ENCODE measurements at regions not wholly inside any gene's neighbourhood (a gene's known extent, or its start where the extent isn't known, plus 50 kb on each side); places are given as distances from the start of the nearest gene placed in this dataset.

DNA sequence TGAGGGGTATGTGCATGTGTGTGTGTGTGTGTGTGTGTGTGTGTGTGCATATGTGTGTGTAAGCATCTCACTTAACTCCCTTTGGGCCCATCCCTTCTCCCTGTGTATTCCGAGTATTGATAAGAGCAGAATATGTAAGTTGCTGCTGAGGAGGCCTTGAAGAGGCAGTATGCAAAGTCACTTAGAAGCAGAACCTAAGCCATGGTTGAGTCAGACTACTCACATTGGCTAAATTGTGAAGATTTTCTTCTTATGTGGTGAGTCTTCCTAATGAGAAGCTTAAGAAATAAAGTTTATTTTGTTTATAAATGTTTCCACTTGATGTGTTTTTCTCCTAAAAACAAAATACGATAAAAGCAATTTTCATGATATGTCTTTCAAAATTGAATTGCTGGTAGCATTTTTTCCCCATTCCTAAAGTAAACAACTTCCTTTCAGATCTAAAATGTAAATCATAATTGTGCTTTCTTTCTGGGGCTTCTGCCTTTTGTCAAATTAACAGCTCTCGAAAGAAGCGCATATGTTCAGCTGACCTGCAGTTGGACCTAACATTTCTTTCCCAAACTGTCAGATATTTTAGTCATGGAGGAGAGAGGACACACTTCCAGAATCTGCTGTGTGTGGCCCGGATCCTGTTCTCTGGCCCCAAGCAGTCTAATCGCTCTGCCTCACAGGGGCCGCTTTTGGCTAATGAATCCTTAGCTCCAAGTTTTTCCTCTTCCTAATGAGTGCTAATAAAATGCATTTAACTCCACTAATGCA is 284.0 kb downstream of the DUSP10 start:
- 49 to 59% methylated on average over 7 of the region's 7 CpGs for WGBS, 2 donors
- H3K36me3 ChIP-seq (ENCODE audit: low read depth, missing control alignments), result no peaks in the 10 kb centered on the region
- H3K4me3 ChIP-seq, result no peak overlapping the region
- intact Hi-C loops (cut with DNase I; ENCODE audit: low total_unique reads), result no loop called here
- no peaks in the 10 kb centered on the region for H3K4me1 ChIP-seq
- no peaks in the 10 kb centered on the region for H3K27me3 ChIP-seq
- H3K9me3 ChIP-seq, result no peaks in the 10 kb centered on the region
- DNase-seq, result no peak
- TF ChIP-seq CTCF (IDR thresholded peaks at IDR 0.05) (no peak), POLR2A (IDR thresholded peaks at IDR 0.05) (no peak)
- no peak overlapping the region for H3K27ac ChIP-seq

GRCh38 chr1:221458447-221459156 is 283.3 kb downstream of the DUSP10 start:
- H3K27ac ChIP-seq, result no peak overlapping the region
- 50 to 58% methylated on average over 5 of the region's 5 CpGs for WGBS, 2 donors
- no peaks in the 10 kb centered on the region for H3K27me3 ChIP-seq
- H3K4me3 ChIP-seq, result no peak overlapping the region
- TF ChIP-seq CTCF (IDR thresholded peaks at IDR 0.05) (no peak), POLR2A (IDR thresholded peaks at IDR 0.05) (no peak)
- intact Hi-C loops (cut with DNase I; ENCODE audit: low total_unique reads), result no loop called here
- no peaks in the 10 kb centered on the region for H3K36me3 ChIP-seq (ENCODE audit: low read depth, missing control alignments)
- H3K4me1 ChIP-seq, result no peaks in the 10 kb centered on the region
- H3K9me3 ChIP-seq, result no peaks in the 10 kb centered on the region
- no peak for DNase-seq

DNA sequence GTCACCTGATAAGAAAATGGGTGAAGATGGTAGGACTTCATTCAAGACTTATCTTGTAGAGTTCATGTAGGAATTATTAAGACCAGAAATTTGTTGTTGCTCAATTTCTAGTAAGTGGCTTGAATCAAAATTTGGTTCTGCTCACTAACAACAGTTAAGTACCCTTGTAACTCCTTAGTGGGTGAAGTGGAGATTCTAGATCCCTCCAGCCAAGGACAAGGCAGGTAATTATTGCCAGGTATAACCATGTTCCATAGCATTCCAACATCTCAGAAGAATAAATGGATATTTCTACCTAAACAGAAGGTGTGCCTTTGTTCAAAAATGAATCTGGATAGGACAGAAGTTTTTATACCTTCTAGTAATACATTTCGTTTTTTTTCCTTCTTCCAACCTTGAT is 282.3 kb downstream of the DUSP10 start:
- Histone ChIP-seq H3K27ac (no peak overlapping the region), H3K9me3 (no peaks in the 10 kb centered on the region), H3K4me1 (no peaks in the 10 kb centered on the region), H3K36me3 (ENCODE audit: low read depth, missing control alignments) (no peaks in the 10 kb centered on the region), H3K4me3 (no peak overlapping the region), H3K27me3 (no peaks in the 10 kb centered on the region)
- TF ChIP-seq CTCF (IDR thresholded peaks at IDR 0.05), result no peak
- no peak for TF ChIP-seq POLR2A (IDR thresholded peaks at IDR 0.05)
- intact Hi-C loops (cut with DNase I; ENCODE audit: low total_unique reads), result no loop called here
- 88 to 91% methylated on average over 1 of the region's 1 CpG for WGBS, 2 donors
- DNase-seq, result no peak

DNA sequence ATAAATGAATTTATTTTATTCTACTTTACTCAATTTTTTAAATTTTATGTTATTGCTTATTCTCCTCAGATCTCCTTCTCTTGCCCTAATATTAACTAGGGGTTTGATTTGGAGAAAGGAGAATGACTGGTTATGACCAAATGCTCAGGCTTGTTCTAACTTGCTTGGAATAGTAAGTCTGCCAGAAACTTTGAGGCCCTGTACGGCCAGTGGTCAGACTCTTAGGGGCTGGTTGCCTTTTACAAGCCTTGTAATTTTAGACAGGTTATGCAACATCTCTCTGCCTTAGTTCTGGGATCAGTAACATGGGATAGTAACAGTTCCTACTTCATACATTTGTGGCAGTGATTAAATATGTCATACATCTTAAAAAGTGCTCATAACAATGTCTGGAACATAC is 279.5 kb downstream of the DUSP10 start:
- H3K27ac ChIP-seq, result no peak overlapping the region
- H3K27me3 ChIP-seq, result no peaks in the 10 kb centered on the region
- H3K36me3 ChIP-seq (ENCODE audit: low read depth, missing control alignments), result no peaks in the 10 kb centered on the region
- intact Hi-C loops (cut with DNase I; ENCODE audit: low total_unique reads), result no loop called here
- 82 to 88% methylated on average over 1 of the region's 1 CpG for WGBS, 2 donors
- H3K9me3 ChIP-seq, result no peaks in the 10 kb centered on the region
- DNase-seq, result no peak
- H3K4me3 ChIP-seq, result no peak overlapping the region
- H3K4me1 ChIP-seq, result no peaks in the 10 kb centered on the region
- no peak for TF ChIP-seq CTCF (IDR thresholded peaks at IDR 0.05)
- no peak for TF ChIP-seq POLR2A (IDR thresholded peaks at IDR 0.05)

Measured in testis (tissue), 2 donors.